Pulmonary artery endothelial cell (primary cell): ENCODE measurements at regions not wholly inside any gene's neighbourhood (a gene's known extent, or its start where the extent isn't known, plus 50 kb on each side); places are given as distances from the start of the nearest gene placed in this dataset.
"Not testable (repeated sequence)": the region's sequence is repeated elsewhere in the genome, so short reads cannot be mapped to it uniquely, and the experiment has no call there.

ENCODE experiments used
- DNase-seq: peaks from one replicate; pipeline ENCODE4 v3.0.0-alpha.2; 2011; ENCODE audit warnings: low read depth, low spot score

GRCh38 chr18:75857558-75857957 is 430.1 kb upstream of the SMIM21 start:
- DNase-seq = no peak

GRCh38 chr18:75854808-75855207 is 427.3 kb upstream of the SMIM21 start:
- DNase-seq = no peak

GRCh38 chr18:75854174-75854573 is 426.7 kb upstream of the SMIM21 start:
- no peak for DNase-seq

- no peak for DNase-seq
Observed at GRCh38 chr18:75846321-75846720, 418.8 kb upstream of the SMIM21 start.

- no peak for DNase-seq
Observed at GRCh38 chr18:75845413-75845812, 417.9 kb upstream of the SMIM21 start.

- no peak for DNase-seq
Observed at GRCh38 chr18:75844146-75844545, 416.6 kb upstream of the SMIM21 start.

- DNase-seq = no peak
Observed at GRCh38 chr18:75840131-75840530, 412.6 kb upstream of the SMIM21 start.

- DNase-seq = not testable (repeated sequence)
Observed at GRCh38 chr18:75839686-75840085, 412.2 kb upstream of the SMIM21 start.

GRCh38 chr18:75839041-75839440 is 411.5 kb upstream of the SMIM21 start:
- DNase-seq = no peak

GRCh38 chr18:75837316-75837715 is 409.8 kb upstream of the SMIM21 start:
- no peak for DNase-seq

GRCh38 chr18:75836516-75836915 is 409.0 kb upstream of the SMIM21 start:
- DNase-seq = no peak

- no peak for DNase-seq
Observed at GRCh38 chr18:75831960-75832359, 404.5 kb upstream of the SMIM21 start.

- no peak for DNase-seq
Observed at GRCh38 chr18:75830828-75831227, 403.3 kb upstream of the SMIM21 start.

GRCh38 chr18:75829091-75829490 is 401.6 kb upstream of the SMIM21 start:
- DNase-seq = no peak

- DNase-seq = no peak
Observed at GRCh38 chr18:75828379-75828778, 400.9 kb upstream of the SMIM21 start.

- no peak for DNase-seq
Observed at GRCh38 chr18:75827751-75828287, 400.3 kb upstream of the SMIM21 start.

- no peak for DNase-seq
Observed at GRCh38 chr18:75824661-75825060, 397.2 kb upstream of the SMIM21 start.

- DNase-seq = no peak
Observed at GRCh38 chr18:75823471-75823870, 396.0 kb upstream of the SMIM21 start.

- no peak for DNase-seq
Observed at GRCh38 chr18:75818383-75818782, 390.9 kb upstream of the SMIM21 start.

- DNase-seq = no peak
Observed at GRCh38 chr18:75815767-75816166, 388.3 kb upstream of the SMIM21 start.

GRCh38 chr18:75812761-75813160 is 385.3 kb upstream of the SMIM21 start:
- DNase-seq = no peak

GRCh38 chr18:75810961-75811551 is 383.6 kb upstream of the SMIM21 start:
- DNase-seq = no peak

- no peak for DNase-seq
Observed at GRCh38 chr18:75810516-75810915, 383.0 kb upstream of the SMIM21 start.

- no peak for DNase-seq
Observed at GRCh38 chr18:75809926-75810255, 382.4 kb upstream of the SMIM21 start.
